Epithelial cell of esophagus (primary cell): ENCODE measurements at regions not wholly inside any gene's neighbourhood (a gene's known extent, or its start where the extent isn't known, plus 50 kb on each side); places are given as distances from the start of the nearest gene placed in this dataset.

ENCODE experiments used
- DNase-seq: peaks from one replicate; pipeline ENCODE4 v3.0.0; 2010; ENCODE audit warnings: low read depth
- H3K4me3 ChIP-seq: 2 replicates; pipeline ENCODE4 v1.5.1; 2011; ENCODE audit warnings: mild to moderate bottlenecking, low read length, control low read depth
- CTCF ChIP-seq: IDR thresholded peaks from 2 replicates; pipeline ENCODE4 v1.5.1; 2011; ENCODE audit warnings: low read depth, mild to moderate bottlenecking, low read length, control low read depth, inconsistent platforms; ENCODE audit not compliant: insufficient read depth; ENCODE audit errors: missing control alignments

GRCh38 chr2:120897399-120897798, 161.7 kb downstream of the GLI2 start:
- TF ChIP-seq CTCF: no peak
- H3K4me3 ChIP-seq: no peak overlapping the region
- DNase-seq: no peak

DNA sequence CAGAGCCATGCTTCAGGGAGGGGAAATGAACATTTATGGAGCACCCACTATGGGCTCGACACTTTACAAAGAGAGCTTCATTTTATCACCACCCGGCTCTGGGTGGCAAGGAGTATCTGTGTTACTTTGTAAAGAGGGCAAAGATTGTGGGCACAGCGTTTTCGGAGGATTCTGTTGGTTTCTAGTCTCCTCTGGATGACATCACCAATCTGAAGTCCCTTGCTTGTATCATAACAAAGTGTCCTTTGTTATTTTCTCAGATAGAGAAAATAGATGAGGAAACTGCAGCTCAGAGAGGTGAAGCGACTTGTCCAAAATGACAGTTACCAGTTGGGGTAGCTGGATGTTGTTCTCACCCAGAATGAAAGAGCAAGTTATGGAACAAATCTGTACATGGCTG, 162.8 kb downstream of the GLI2 start:
- DNase-seq: no peak
- TF ChIP-seq CTCF: no peak

DNA sequence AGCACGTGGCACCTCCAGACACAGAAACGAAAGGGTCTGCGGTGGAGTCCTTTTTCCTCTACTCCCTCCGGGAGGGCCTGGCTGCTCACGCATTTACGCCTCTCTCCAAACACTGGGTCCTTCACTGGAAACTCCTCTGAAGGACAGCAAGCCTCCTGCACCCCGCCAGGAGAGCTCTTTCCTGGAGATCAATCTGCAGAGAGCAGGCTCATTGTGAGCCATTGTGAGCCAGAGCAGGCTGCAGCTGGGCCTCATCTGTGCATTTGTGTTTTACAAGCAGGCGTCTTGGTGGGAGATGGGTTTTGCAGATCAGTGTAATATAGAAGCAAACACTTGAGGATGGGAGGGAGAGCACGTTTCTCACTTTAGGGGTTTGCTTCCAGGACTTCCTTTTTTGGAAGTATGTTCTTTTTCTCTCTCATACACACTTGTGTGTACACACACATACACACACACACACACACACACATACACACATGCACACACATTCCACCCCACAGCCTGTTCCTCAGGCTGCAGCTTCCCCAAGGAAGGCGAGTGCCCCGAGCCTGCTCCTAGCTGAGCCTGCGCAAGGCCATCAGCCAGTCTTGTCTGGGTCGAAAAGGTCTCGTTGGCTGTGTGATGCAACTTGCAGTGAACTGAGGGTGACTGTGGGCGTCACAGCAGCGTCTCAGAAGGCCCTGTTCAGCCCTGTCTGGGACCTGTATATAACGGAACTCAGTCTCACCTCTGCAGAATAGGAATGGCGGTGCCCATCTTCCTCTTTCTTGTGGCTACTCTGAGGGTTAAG, 163.5 kb downstream of the GLI2 start:
- TF ChIP-seq CTCF: no peak
- no peak for DNase-seq
- no peak overlapping the region for H3K4me3 ChIP-seq

More for the DNA sequence above, 162.8 kb downstream of the GLI2 start:
- H3K4me3 ChIP-seq: no peak overlapping the region

- TF ChIP-seq CTCF: no peak
- DNase-seq: no peak
- H3K4me3 ChIP-seq: no peak overlapping the region
These were observed 164.1 kb downstream of the GLI2 start for GRCh38 chr2:120899771-120900170.

DNA sequence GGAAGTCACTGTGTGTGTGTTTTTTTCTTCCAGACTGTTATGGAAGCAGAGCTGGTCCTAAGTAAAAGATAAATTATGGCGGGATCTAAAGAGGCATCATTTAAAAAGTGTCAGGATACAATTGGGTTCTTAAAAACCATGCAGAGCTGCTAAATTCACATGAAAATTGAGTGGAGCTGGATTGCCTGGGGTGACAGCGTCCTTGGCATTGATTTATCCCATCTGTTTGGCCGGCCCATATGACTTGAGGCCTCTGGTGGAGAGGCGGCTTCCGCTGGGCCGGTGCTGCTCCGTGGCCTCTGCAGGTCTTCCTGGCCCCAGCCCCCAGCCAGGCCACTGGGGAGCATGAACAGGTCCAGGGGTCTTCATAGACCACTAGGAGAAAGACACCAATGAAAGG, 165.5 kb downstream of the GLI2 start:
- no peak for DNase-seq
- no peak for TF ChIP-seq CTCF
- H3K4me3 ChIP-seq: no peak overlapping the region

- TF ChIP-seq CTCF: no peak
- H3K4me3 ChIP-seq: no peak overlapping the region
- no peak for DNase-seq
These were observed 166.9 kb downstream of the GLI2 start for GRCh38 chr2:120902592-120902991.

GRCh38 chr2:120904379-120904778, 168.7 kb downstream of the GLI2 start:
- no peak for TF ChIP-seq CTCF
- no peak for DNase-seq
- no peak overlapping the region for H3K4me3 ChIP-seq
